Erythroblast (primary cell): ENCODE measurements at regions not wholly inside any gene's neighbourhood (a gene's known extent, or its start where the extent isn't known, plus 50 kb on each side); places are given as distances from the start of the nearest gene placed in this dataset.
"Not testable (repeated sequence)": the region's sequence is repeated elsewhere in the genome, so short reads cannot be mapped to it uniquely, and the experiment has no call there.

Source experiments
- DNase-seq, 2 experiments: peaks; one replicate each; lab custom pipeline; 2025; lab: John Stamatoyannopoulos, UW
- GATA1 ChIP-seq: IDR thresholded peaks from 2 replicates; pipeline ENCODE4 v1.6.1; 2011; ENCODE audit warnings: low read depth, mild to moderate bottlenecking, control low read depth, low read length, moderate library complexity
- POLR2A ChIP-seq: IDR thresholded peaks from 2 replicates; pipeline ENCODE4 v1.6.1; 2011; ENCODE audit warnings: mild to moderate bottlenecking, low read length

DNA sequence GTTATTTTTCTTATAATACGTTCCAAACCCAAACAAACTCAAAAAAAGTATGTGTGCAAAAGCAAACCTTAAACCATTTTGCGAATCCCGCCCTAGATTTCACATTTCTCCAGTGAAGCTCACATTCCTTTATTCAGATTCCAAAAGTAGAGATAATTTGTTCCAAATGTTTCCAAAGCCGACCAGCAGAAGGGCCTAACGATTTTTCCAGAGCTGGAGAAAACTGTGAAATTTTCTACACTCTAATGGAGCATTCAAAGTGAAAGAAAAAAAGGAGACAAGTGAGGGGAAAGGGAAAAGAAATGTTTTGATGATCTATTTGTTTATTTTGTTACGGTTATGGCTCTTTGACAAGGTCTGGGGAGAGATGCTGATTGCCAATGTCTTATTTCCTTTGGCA, 286.5 kb upstream of the SLC14A2 start:
- DNase-seq, result no peak
- TF ChIP-seq GATA1, result no peak
- no peak for TF ChIP-seq POLR2A

DNA sequence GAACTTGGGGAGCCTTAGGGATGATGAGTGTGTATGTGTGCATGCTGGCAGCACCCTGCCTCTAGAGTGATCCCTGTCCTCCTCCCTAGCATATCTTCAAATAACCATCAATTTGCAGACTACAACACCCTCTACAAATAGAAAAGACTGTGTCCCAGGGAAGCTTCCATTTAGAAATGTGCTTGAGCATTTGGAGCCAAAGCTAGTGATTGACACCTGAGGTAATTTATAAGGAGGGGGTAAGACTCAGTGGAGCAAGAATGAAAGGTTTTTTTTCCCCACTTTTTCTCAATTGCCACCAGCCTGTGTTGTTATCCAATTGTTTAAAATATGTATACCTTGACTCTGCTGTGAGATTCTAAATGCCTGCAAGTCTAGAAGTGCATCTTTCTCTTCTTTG, 286.0 kb upstream of the SLC14A2 start:
- DNase-seq, result no peak
- no peak for TF ChIP-seq GATA1
- TF ChIP-seq POLR2A, result no peak

DNA sequence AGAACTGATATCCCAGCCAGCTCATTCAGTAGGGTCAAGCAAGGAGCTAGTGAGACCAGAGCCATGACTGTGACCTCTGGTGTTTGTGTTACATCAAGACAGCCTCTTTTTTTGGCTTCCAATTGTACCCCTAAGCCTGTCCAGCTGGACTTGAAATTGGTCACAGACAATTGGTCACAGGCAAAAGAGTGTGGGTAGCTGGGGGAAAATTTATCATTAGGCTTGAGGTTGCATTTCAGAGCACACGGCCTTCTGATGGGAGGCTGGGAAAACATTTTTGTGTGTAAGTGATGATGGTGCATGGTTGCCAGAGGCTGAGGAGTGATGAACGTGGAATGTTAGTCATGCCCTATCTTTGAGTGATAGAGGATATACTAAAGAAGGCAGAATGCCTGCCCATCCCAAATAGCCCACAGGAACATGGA, 285.1 kb upstream of the SLC14A2 start:
- TF ChIP-seq POLR2A (no peak), GATA1 (no peak)
- DNase-seq, result no peak

DNA sequence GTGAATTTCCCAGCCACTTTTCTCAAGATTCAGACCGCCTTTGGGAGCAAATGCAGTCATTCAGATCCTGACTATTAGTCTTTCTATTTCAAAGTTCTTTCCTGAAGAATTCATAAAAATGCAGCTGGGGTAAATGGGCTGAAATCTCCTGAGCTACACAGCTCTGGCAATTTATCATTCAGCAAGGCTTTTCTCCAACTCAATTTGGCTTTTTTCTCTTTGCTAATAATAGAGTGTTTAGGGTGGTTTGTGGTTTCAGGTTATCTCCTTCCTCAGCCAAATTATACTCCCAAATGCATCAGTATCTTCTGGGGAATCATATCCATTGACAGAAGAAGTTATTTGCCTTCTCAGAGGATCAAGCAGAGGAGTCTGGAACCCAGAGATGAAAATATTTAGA, 282.4 kb upstream of the SLC14A2 start:
- DNase-seq, result no peak
- TF ChIP-seq GATA1 (no peak), POLR2A (no peak)

DNA sequence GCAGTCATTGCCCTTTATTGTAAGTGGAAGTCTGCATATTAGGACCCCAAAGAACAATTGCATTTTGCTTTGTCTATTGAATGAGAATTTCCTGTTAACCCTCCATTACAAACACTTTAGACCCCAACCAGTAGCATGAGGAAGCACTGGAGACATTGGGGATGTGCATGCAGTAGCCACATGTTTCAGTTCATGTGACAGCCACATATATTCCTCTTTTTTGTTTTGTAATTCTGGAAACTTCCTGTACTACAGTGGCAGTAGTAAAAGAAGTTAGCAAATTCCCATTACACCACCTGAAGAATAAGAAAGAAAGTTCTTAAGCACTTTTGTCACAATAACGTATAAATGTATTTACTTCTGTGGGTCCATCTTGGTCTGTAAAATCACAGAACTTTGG, 281.1 kb upstream of the SLC14A2 start:
- DNase-seq, result no peak
- TF ChIP-seq POLR2A (no peak), GATA1 (no peak)

DNA sequence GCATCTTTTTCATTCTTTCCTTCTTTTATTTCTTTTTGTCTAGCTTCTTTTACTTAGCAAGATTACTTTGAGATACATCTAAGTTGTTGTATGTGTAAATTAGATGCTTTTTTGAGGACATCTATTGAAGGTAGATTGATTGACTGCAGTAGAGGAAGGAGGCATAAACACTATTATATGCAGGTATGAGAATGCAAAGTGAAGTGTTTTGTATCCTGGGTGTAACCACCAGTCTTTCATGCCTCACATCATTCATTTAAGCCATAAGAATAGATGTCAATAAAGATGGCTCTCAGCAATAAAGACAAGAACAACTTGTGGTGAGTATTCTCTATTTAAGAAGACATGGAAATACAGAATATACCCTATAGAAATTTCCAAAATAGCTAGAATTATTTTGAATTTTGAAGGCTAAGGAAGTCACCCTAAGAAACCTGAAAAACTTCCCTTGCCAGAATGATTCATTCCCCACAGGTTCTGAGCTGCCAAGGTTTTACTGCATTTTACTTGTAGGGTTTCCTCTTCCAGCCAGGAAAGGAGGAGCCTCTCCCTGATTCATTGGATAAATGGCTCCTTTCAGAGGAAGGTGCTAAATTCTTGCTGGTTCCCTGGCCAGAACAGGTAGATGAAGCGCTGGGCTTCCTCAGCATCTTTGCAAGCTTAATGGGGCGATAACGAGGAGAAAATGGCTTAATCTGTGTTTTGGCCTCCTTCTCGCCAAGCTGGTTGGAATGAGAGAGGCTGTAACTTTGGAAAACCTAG, 279.8 kb upstream of the SLC14A2 start:
- no peak for TF ChIP-seq POLR2A
- no peak for TF ChIP-seq GATA1
- DNase-seq, result no peak

DNA sequence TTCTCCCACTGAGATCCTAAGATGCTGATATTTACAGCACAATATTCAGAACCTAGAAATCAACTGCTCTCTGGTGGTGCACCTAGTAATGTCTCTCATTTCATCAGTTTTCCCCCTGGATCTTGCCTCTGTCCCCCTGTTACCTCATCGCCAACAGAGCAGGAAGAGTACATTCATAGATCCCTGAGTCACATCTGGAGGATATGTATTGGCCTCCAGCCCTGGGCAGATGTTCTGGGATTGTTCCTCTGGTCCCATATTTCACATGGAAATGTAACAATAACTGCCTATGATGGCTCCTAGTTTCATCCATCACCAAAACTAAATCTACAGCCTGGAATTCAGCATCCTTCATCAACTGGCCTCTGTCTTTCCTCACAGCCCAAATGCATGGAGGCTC, 278.8 kb upstream of the SLC14A2 start:
- no peak for DNase-seq
- TF ChIP-seq GATA1 (no peak), POLR2A (no peak)

DNA sequence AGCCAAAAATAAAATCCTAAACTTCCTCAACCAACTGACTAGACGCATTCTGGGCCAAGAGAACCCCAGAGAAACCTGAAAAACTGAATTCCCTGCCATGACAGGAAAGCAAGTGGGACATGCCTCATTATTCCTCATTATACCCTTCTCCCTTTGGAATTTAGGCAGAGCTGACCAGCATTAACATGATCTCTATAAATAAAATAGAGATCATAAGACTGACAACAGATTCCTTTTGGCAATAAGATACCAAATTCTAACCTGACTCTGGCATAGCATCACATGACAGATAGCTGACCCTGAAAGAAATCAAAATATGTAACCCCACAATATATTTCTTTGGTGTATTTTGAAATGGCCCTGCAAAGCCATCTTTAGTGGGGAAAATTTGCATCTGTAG, 277.8 kb upstream of the SLC14A2 start:
- TF ChIP-seq POLR2A (no peak), GATA1 (no peak)

DNA sequence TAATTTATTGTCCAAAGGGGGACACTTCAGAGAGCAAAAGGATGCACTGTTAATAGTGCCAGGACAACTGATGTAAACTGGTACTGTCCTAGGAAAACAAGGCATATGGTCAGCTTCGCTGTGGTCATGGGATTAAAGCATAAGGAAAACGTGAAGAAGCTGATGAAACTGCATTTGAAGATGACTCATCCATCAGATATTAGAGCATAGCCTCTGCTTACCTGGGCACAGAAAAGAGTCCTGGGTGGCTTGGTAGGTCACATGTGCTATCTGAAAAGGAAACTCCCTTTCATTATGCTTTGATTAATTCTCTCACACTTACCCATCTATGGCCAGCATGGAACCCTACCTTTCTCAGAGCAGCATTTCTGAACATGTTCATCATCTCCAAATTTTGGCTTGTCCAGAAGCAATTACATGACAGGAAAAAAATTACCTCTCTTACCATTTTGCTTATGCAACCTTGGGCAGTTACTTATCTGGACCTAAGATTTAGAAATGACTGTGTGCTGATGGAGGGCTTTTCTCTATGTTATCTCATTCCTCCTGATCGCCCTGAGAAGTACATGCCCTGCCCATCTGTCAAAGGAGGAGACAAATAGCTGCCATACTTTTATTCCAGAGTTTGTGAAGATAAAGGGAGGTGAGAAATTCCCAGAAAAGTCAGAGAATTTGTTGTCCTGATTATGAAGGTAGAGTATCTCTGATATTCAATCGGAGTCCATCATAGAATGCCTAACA, 275.3 kb upstream of the SLC14A2 start:
- TF ChIP-seq GATA1 (no peak), POLR2A (no peak)
- DNase-seq, result no peak

More for the DNA sequence above, 277.8 kb upstream of the SLC14A2 start:
- DNase-seq, result no peak

DNA sequence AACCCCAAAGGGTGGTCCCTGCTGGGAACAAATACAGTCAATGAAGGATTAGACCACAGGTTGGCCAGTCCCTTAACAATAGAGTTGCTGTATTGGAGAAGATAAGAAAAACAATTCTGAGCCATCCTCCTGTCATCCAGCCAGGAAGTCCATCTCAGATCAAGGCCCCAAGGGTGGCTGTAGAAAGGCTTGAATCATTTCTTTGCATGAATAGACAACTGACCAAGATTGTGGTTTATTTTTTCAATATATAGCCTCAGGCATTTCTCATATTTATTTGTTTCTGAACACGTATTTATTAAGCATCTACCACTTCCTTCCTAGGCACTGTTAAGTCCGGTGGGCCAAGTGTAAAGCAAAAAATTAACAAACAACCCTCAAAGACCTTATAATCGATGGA, 274.4 kb upstream of the SLC14A2 start:
- TF ChIP-seq GATA1, result no peak
- no peak for TF ChIP-seq POLR2A
- no peak for DNase-seq

DNA sequence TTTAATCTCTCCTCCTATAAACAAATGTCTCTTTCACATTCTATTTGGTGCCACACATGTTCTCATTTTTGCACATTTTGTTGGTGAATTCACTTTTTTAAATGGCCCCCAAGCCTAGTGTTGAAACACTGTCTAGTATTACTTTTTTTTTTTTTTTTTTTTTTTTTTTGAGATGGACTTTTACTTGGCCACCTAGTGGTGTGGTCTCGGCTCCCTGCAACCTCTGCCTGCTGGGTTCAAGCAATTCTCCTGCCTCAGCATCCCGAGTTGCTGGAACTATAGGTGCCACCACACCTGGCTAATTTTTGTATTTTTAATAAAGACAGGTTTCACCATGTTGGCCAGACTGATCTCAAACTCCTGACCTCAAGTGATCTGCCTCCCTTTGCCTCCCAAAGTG, 273.8 kb upstream of the SLC14A2 start:
- DNase-seq, result no peak
- TF ChIP-seq GATA1 (no peak), POLR2A (no peak)

DNA sequence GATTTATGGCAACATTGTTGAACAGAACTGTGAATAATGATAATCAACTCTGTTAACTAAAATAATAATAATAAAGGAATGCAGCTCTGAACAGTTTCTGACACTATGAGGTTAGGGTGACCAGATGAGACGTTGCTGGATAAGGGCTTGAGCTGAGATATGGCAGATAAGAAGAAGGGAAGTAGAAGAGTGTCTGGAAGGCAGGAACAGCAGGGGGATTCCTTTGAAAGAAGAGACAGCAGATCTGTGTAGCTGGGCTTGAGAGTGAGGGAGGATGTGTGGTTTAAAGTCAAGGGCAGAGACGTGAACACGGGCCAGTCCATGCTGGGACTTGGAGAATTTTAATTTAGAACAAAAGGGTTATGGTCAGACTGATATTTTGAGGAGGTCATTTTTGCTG, 273.1 kb upstream of the SLC14A2 start:
- TF ChIP-seq GATA1 (no peak), POLR2A (no peak)
- DNase-seq, result no peak

DNA sequence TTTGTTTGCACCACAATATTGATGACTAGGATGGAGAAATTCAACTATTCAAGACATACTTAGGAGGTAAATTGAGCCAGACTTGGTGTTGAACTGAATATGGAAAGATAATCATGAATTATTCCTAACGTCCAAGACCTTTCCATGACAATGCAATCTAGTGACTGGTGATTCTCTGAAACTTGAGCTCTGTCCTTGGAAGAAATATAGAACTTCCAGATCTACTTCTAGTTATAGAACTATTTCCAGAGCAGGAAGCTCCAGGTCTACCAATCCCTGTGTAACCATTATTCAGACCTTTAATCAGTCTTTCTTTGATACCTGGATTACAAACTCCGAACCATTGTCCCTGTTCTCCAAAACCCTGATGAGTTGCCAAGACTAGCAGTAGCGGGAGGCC, 272.6 kb upstream of the SLC14A2 start:
- DNase-seq, result no peak
- TF ChIP-seq POLR2A (no peak), GATA1 (no peak)

DNA sequence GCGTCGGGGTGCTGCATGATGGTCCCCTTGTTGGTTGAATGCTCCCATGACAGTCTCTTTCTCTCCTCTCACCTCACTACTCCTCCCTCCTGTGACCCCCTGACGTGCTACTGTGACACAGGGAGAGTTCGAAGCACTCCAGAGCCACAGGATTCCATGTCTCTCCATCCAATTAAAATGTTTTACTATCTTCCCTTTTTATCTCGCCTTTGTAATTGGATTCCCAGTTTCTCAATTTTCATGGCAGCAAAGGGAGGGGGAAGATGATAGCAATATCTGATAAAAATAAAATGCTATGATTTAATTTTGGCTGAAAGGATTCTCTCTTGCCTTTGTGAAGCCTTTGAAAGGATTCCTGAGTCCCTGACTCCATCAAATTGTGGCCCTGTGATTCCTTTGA, 271.9 kb upstream of the SLC14A2 start:
- TF ChIP-seq POLR2A, result no peak
- TF ChIP-seq GATA1, result no peak
- DNase-seq, result no peak

DNA sequence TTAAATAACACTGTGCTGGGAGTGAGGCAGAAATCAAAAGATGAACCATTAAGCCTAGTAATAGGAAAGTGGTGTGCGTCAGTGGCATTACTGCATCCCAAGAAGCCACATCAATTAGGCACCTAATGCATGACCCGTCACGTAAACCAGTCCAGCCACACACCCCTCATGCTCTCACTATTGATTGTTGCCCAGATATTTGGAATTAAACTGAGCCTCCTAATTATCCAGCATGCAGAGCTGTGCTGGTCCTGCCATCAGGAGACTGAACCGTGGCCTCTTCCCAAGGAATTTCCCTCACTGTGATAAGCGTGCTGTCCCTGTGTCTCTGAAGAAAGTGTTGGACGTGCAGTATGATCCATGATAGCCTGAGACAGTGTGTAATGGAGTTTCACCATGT, 270.6 kb upstream of the SLC14A2 start:
- not testable (repeated sequence) for DNase-seq

DNA sequence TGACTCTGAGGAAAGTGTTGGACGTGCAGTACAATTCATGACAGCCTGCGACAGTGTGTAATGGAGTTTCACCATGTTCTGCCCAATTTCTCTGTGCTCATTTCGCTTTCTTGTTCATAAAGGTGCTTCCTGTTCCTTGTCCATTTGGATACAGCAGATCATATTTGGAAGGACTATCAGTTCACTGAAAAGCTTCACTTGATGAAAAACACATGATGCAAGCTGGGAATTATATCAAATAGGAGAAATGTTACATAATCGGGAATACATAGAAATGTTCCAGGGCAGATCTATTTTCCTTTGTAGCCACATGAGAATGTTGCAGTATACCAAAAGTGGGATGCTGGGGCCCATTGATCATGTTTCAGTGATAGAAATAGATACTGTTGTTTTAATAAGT, 266.3 kb upstream of the SLC14A2 start:
- TF ChIP-seq GATA1, result no peak
- TF ChIP-seq POLR2A, result no peak
- DNase-seq, result no peak
